ENCODE measurements at regions not wholly inside any gene's neighbourhood (a gene's known extent, or its start where the extent isn't known, plus 50 kb on each side); places are given as distances from the start of the nearest gene placed in this dataset.

DNA sequence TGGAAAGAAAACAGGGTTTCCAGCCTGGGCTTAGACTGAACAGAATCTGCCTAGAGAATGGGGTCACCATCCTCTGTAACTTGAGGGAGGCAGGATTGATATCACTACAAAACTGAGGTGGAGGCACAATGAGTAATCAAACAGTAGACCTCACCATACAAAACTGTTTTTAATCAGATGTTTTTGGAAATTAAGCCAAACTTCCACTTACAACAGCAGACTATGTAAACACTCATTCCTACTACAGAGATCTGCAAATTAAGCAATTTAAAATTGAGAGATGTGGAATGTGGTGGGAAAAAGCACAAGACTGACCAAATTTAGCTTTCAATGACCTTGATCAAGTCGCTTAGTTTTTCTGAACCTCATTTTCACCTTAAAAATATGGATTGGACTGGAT lies 104.3 kb upstream of the SLC38A4 start:
- no TSS peak for BruUV-seq (replicated peaks)
- H3K4me3 Mint-ChIP-seq (ENCODE audit: unreplicated experiment) = no peak overlapping the region
- CTCF ChIA-PET = interaction anchor here (0.8 to 1.8 kb wide), 4 partner anchors 228 to 805 kb away, joined by 3 to 9 read pairs (median 4); no protein-coding TSS in a partner anchor

DNA sequence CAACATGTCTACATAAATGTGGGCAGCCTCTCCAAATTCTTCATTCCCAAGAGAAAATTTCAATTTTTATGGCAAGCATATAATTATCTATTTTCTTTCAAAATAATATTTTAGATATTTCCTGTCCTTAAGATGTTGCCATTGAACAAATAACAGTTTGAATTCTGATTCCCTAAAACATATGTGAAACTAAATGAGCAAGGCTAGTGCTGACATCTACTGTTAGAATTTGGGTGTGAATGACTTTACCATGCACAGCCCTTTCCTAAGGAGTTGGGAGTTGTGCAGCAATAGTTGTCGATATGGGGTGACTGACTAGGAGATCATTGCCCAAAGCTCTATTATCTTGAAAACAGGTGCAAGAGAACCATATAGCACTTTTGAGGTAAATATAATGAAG lies 108.2 kb upstream of the SLC38A4 start:
- ChIA-PET POLR2A (interaction anchor here (0.8 to 3.3 kb wide), 7 partner anchors 232 to 664 kb away, joined by 3 to 10 read pairs (median 5); no protein-coding TSS in a partner anchor), CTCF (interaction anchor here (0.6 to 5.1 kb wide), 27 partner anchors 9 to 871 kb away, joined by 3 to 47 read pairs (median 4); no protein-coding TSS in a partner anchor)
- TF ChIP-seq, protein P1, sequence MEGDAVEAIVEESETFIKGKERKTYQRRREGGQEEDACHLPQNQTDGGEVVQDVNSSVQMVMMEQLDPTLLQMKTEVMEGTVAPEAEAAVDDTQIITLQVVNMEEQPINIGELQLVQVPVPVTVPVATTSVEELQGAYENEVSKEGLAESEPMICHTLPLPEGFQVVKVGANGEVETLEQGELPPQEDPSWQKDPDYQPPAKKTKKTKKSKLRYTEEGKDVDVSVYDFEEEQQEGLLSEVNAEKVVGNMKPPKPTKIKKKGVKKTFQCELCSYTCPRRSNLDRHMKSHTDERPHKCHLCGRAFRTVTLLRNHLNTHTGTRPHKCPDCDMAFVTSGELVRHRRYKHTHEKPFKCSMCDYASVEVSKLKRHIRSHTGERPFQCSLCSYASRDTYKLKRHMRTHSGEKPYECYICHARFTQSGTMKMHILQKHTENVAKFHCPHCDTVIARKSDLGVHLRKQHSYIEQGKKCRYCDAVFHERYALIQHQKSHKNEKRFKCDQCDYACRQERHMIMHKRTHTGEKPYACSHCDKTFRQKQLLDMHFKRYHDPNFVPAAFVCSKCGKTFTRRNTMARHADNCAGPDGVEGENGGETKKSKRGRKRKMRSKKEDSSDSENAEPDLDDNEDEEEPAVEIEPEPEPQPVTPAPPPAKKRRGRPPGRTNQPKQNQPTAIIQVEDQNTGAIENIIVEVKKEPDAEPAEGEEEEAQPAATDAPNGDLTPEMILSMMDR (IDR thresholded peaks at IDR 0.05; ENCODE audit: unreplicated experiment) = peak; percentile 71
- Mint-ChIP-seq H3K4me3 (ENCODE audit: unreplicated experiment) (no peak overlapping the region), H3K27ac (ENCODE audit: low read depth, unreplicated experiment) (no peak overlapping the region), H3K27me3 (ENCODE audit: insufficient read depth, unreplicated experiment) (no peaks in the 10 kb centered on the region), H3K36me3 (ENCODE audit: insufficient read depth, unreplicated experiment) (no peaks in the 10 kb centered on the region), H3K9me3 (ENCODE audit: unreplicated experiment) (no peaks in the 10 kb centered on the region), H3K4me1 (ENCODE audit: insufficient read depth, unreplicated experiment) (peaks cover 6% of the 10 kb centered on the region)
- peak; percentile 68 for DNase-seq (ENCODE audit: unreplicated experiment)
- no TSS peak for BruUV-seq (replicated peaks)
- intact Hi-C loops (cut with micrococcal nuclease) = loop anchor here (1.0 to 10.0 kb wide), 8 partner anchors 259 to 862 kb away; partner anchors contain the start of genes SLC38A1 and SLC38A2

More for the DNA sequence above, 104.3 kb upstream of the SLC38A4 start:
- no peaks in the 10 kb centered on the region for H3K36me3 Mint-ChIP-seq (ENCODE audit: insufficient read depth, unreplicated experiment)
- H3K27ac Mint-ChIP-seq (ENCODE audit: low read depth, unreplicated experiment) = no peak overlapping the region
- TF ChIP-seq, protein P1 (IDR thresholded peaks at IDR 0.05; ENCODE audit: unreplicated experiment) = no peak
- no peaks in the 10 kb centered on the region for H3K4me1 Mint-ChIP-seq (ENCODE audit: insufficient read depth, unreplicated experiment)
- no peaks in the 10 kb centered on the region for H3K27me3 Mint-ChIP-seq (ENCODE audit: insufficient read depth, unreplicated experiment)
- DNase-seq (ENCODE audit: unreplicated experiment) = no peak
- no peaks in the 10 kb centered on the region for H3K9me3 Mint-ChIP-seq (ENCODE audit: unreplicated experiment)
- POLR2A ChIA-PET = interaction anchor here (0.6 to 2.0 kb wide), 4 partner anchors 264 to 939 kb away, joined by 3 to 5 read pairs (median 4); partner anchors contain the start of gene SLC38A1
- intact Hi-C loops (cut with micrococcal nuclease) = loop anchor here (5.0 to 10.0 kb wide), 4 partner anchors 373 to 665 kb away; partner anchors contain the start of genes SLC38A1 and SLC38A2

DNA sequence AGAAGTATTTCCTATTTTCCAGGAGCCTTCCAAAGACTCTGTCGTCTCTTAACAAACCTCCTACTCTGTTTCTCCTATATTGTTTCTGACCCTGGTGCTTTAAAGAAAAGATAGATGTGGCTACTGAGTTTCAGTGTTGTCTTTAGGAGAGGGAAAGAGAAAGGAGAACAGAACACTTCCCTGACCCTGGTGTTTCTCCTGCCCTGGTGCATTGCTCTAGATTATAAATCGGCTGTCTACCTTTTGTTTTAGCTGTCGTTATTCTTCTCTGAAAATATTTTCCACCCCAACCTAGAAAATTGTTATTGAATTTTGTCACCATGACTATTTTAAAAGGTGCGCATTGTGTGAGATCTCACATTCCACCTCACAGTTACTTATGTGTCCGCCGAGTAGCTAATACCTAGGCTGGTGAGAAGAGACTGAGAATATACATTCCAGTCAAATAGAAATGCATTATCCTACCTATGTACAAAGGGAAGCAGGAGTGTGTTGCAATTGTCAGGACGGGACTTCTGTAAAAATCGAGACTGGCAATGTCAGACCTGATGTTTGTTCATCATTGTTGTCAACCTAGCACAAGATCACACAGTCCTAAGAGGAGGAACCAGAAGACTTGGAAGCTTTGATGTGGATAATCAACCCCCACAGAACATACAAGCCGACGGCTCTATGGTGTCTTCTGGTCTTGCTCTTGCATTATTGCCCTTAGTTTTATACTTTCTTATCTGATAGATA lies 108.7 kb upstream of the SLC38A4 start:
- Mint-ChIP-seq H3K4me3 (ENCODE audit: unreplicated experiment) (no peak overlapping the region), H3K36me3 (ENCODE audit: insufficient read depth, unreplicated experiment) (no peaks in the 10 kb centered on the region), H3K9me3 (ENCODE audit: unreplicated experiment) (no peaks in the 10 kb centered on the region), H3K27me3 (ENCODE audit: insufficient read depth, unreplicated experiment) (no peaks in the 10 kb centered on the region), H3K27ac (ENCODE audit: low read depth, unreplicated experiment) (no peak overlapping the region), H3K4me1 (ENCODE audit: insufficient read depth, unreplicated experiment) (peaks cover 6% of the 10 kb centered on the region)
- CTCF ChIA-PET = interaction anchor here (0.7 to 5.1 kb wide), 24 partner anchors 8 to 813 kb away, joined by 3 to 47 read pairs (median 4); no protein-coding TSS in a partner anchor
- DNase-seq (ENCODE audit: unreplicated experiment) = no peak
- BruUV-seq (replicated peaks) = no TSS peak
- POLR2A ChIA-PET = interaction anchor here (0.8 to 3.3 kb wide), 7 partner anchors 31 to 583 kb away, joined by 3 to 10 read pairs (median 5); no protein-coding TSS in a partner anchor
- TF ChIP-seq, protein P1 (IDR thresholded peaks at IDR 0.05; ENCODE audit: unreplicated experiment) = no peak
- intact Hi-C loops (cut with micrococcal nuclease) = loop anchor here (1.0 to 10.0 kb wide), 8 partner anchors 259 to 862 kb away; partner anchors contain the start of genes SLC38A1 and SLC38A2

DNA sequence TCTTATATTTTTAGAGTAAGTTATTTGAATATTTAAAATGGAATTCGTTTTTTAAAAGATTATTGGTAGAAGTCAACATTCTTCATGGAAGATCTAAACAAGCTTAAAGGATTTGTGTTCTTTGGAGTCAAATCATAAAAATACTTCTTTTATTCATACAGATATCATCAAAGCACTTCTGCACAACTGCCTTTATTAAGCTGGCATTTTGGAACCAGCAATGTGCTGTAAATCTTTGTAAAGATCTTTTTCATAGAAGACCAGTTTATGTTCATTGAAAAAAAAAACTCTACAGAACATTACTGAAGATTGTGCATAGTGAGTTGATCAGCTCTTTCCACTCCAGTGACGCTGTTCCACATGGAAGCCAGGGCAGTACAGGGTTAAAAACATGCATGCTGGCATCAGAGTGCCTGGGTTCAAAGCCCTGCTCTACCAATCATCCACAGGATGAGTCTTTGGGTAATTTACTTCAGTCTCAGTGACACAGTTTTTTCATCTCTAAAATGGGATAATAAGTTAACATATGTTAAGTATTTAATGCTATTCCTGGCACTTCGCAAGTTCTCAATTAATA lies 109.6 kb upstream of the SLC38A4 start:
- Mint-ChIP-seq H3K27ac (ENCODE audit: low read depth, unreplicated experiment) (no peak overlapping the region), H3K27me3 (ENCODE audit: insufficient read depth, unreplicated experiment) (no peaks in the 10 kb centered on the region), H3K4me1 (ENCODE audit: insufficient read depth, unreplicated experiment) (peaks cover 6% of the 10 kb centered on the region), H3K9me3 (ENCODE audit: unreplicated experiment) (no peaks in the 10 kb centered on the region), H3K4me3 (ENCODE audit: unreplicated experiment) (no peak overlapping the region), H3K36me3 (ENCODE audit: insufficient read depth, unreplicated experiment) (no peaks in the 10 kb centered on the region)
- TF ChIP-seq, protein P1 (IDR thresholded peaks at IDR 0.05; ENCODE audit: unreplicated experiment) = no peak
- no TSS peak for BruUV-seq (replicated peaks)
- ChIA-PET CTCF (interaction anchor here (0.5 to 5.1 kb wide), 18 partner anchors 9 to 811 kb away, joined by 3 to 47 read pairs (median 5); no protein-coding TSS in a partner anchor), POLR2A (interaction anchor here (0.6 to 3.3 kb wide), 7 partner anchors 30 to 863 kb away, joined by 3 to 10 read pairs (median 3); no protein-coding TSS in a partner anchor)
- no peak for DNase-seq (ENCODE audit: unreplicated experiment)
- intact Hi-C loops (cut with micrococcal nuclease) = loop anchor here (10.0 kb wide), 1 partner anchor 671 kb away; the partner anchor contains the start of gene SLC38A1

All from MCF 10A (cell line).